HS-27A (cell line): ENCODE measurements at regions not wholly inside any gene's neighbourhood (a gene's known extent, or its start where the extent isn't known, plus 50 kb on each side); places are given as distances from the start of the nearest gene placed in this dataset.
"Not testable (repeated sequence)": the region's sequence is repeated elsewhere in the genome, so short reads cannot be mapped to it uniquely, and the experiment has no call there.

Source experiments
- DNase-seq: peaks from one replicate; pipeline ENCODE4 v3.0.0-alpha.2; 2012; ENCODE audit warnings: low read depth, missing footprints

DNA sequence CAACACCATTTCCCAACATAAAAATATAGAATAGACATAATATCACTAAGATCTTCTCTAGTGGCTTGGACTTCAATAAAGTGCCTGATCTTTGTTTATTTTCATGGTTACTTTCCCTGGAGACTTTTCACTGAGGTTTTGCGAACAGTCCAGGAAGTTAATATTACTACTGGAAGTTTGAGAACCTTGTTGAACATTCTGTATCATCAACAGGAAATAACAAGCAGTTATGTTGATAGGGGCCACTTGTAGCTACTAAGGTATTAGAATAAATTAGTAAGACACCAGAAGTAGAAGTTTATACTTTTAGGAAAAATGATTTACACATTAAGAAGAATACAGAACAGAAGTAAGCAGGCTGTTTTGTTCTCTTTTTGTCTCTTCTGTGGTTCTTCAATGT is 180.2 kb downstream of the TFAP2B start:
- DNase-seq = no peak

DNA sequence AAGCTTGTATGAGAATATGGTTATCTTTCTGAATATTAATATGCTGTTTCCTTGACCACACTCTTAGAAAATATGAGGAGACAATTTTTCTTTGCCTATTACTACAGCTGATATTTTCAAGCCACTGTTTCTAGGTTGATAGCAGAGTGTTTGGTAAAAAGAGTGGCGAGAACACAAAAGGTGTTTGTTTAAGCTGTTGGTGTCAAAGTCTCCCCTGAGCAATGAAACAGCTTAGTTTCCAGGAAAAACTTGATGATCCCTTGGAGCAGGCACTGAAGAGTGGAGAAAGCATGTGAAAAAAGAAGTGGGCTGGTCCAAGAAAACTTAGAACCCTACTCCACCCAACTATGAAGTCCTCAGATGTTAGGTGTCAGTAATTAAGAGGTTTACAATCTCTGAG is 182.7 kb downstream of the TFAP2B start:
- no peak for DNase-seq

DNA sequence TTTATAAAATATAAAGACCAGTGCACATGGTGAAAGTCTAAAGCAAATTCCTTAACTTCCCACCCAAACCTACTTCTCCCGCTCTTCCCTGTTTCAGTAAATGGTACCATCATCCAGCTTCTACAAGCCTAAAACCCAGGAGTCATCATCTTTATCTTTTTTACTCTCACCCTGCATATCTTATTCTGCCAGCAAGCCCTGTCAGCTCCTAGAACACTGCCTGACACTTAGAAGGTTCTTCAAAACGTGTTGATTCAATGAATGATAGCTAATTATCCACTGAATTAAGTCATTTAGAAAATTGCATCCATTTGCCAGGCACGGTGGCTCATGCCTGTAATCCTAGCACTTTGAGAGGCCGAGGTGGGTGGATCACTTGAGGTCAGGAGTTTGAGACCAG is 185.7 kb downstream of the TFAP2B start:
- no peak for DNase-seq

- DNase-seq = no peak
Measured at GRCh38 chr6:51005779-51006178, 187.1 kb downstream of the TFAP2B start.

DNA sequence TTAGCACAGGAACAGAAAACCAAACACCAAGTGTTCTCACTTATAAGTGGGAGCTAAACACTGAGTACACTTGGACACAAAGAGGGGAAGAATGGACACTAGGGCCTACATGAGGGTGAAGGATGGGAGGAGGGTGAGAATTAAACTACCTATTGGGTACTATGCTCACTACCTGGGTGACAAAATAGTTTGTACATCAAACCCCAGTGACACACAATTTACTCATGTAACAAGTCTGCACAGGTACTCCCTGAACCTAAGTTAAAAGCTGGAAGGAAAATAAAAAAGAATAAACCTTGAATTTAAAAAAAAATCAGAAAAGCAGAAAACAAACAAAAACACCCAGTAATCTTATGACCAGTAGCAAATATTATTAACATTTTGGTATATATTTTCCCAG is 188.6 kb downstream of the TFAP2B start:
- no peak for DNase-seq

- DNase-seq = not testable (repeated sequence)
Measured at GRCh38 chr6:51008693-51009092, 190.0 kb downstream of the TFAP2B start.

- no peak for DNase-seq
Measured at GRCh38 chr6:51013376-51013775, 194.7 kb downstream of the TFAP2B start.

GRCh38 chr6:51015394-51015793 is 196.7 kb downstream of the TFAP2B start:
- no peak for DNase-seq

- DNase-seq = no peak
Measured at GRCh38 chr6:51016489-51016888, 197.8 kb downstream of the TFAP2B start.

- DNase-seq = no peak
Measured at GRCh38 chr6:51019806-51020205, 201.1 kb downstream of the TFAP2B start.

DNA sequence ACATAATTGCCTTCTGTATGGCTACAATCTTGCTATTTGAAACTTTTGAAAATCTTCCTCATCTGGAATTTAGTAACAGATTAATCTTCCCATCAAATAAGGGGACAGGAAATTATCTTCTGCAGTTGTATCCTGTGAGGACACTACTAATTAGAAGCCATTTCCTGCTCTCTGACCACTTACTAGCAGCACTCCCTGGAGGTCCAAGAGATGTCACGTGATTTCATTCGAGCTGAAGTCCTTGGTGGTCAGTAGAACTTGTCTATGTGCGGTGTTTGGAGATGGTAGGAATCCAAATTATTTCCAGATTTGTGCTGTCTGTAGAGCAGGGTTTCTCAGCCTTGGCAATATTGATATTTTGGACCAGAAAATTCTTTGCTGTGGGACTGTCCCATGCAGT is 202.5 kb downstream of the TFAP2B start:
- no peak for DNase-seq

- no peak for DNase-seq
Measured at GRCh38 chr6:51024126-51024525, 205.5 kb downstream of the TFAP2B start.

DNA sequence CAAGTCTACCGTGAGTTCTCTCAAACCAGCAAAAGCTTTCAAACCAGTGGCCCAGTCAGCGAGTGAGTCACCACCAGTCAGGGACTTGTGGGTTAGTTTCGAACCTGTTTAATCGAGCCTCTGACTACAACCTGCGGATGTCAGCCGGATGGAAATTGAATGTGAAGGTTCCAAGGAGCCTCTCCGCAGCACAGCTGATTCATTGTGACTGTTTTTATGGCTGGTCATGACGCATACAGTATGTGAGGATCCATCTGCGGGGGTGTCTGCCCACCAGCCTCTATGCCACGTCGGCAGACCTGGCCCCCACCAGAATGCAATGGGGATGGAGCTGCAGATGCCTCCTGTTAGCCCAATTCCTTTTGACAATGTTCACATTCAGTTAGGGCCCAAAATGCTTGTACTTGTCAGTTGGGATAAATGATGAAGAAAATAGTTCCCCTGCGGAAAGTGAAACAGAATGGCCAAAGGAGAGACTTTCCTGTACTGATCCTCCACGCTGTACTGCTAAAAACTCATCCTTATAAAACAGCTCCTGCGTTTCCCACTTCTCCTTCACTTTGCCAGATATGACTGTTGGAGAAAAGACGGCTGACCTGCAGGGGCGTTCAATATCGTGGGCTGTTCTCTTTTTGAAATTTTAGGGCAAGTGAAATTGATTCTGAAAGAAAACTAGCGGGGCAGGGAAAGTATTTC is 206.6 kb downstream of the TFAP2B start:
- DNase-seq = peak; percentile 63

DNA sequence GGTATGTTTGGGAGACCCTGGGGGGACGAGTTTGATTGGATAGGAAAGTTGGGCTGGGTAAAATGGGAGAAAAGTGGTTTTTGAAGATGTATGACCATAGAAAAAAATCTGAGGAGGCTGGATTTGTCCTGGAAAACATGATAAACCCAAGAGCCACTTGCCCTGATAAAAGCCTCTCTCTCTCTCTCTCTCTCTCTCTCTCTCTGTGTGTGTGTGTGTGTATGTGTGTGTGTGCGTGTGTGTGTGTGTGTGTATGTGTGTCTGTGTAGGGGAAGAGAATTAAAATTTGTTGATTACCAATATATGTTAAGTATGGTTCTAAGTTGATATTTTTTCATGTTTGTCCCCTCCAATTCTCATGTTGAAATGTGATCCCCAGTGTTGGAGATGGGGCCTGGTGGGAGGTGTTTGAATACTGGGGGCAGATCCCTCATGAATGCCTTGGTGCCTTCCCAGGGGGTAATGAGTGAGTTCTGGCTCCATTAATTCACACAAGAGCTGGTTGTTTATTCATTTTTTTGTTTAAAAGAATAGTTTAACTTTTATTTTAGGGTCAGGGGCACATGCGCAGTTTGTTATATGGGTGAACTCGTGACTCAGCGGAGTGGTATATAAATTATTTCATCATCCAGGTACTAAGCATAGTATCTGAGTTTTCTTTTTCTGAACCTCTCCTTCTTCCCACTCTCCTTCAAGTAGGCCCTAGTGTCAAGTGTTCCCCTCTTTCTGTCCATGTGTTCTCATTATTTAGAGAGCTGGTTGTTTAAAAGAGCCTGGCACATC is 208.8 kb downstream of the TFAP2B start:
- peak; percentile 39 for DNase-seq

GRCh38 chr6:51028276-51028675 is 209.6 kb downstream of the TFAP2B start:
- DNase-seq = peak; percentile 62

- peak; percentile 69 for DNase-seq
Measured at GRCh38 chr6:51029561-51029960, 210.9 kb downstream of the TFAP2B start.

DNA sequence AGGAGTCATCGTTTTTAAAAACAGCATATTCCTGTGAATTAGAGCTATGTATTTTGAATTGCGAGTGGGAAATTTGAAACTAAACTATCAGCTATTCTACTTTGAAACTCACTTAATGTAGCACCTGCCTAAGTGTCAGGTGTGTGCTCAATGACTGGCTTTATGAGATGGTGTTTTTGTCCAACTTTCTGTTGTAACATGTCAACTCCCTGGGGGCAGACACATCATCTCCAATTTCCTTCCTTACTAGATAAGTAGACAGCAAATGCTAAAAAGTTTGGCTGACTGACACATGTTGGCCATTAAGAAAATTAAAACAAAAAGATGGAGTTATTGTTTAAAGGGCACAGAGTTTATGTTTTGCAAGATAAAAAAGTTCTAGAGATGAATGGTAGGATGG is 226.9 kb downstream of the TFAP2B start:
- DNase-seq = no peak

DNA sequence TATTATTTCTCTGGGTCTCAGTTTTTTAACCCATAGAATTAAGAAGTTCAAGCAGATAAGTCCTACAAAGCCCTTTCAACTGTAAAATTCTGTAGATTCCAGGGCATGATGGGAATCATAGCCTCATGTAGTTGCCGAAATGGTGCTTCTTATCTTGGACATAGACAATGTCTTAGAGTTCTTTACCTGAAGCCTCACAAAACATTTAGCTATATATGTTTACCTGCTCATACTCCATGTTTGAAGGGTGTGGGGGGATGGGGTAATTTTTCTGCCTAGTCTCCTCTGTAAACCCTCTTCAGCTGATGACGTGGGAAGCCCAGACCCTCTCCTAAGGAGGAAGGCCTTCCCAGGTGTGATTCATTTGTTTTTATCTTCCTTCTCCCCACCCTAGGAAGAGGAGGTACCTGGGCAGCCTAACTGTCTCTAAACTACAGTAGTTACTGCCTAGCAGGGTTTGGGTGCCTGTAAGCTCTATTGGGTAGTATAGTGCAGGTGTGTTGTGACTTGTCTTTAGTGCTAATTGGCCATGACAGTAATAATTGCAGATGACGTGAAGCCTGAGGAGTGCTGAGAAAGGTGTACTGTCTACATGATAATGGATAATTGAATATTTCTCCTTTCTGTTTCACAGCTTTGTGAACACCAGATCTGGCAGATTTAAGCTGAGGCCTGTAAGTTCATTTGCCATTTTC is 230.8 kb downstream of the TFAP2B start:
- no peak for DNase-seq

- DNase-seq = no peak
Measured at GRCh38 chr6:51049983-51050877, 231.6 kb downstream of the TFAP2B start.

GRCh38 chr6:51052716-51053115 is 234.0 kb downstream of the TFAP2B start:
- not testable (repeated sequence) for DNase-seq

GRCh38 chr6:51055316-51055715 is 236.6 kb downstream of the TFAP2B start:
- DNase-seq = not testable (repeated sequence)

DNA sequence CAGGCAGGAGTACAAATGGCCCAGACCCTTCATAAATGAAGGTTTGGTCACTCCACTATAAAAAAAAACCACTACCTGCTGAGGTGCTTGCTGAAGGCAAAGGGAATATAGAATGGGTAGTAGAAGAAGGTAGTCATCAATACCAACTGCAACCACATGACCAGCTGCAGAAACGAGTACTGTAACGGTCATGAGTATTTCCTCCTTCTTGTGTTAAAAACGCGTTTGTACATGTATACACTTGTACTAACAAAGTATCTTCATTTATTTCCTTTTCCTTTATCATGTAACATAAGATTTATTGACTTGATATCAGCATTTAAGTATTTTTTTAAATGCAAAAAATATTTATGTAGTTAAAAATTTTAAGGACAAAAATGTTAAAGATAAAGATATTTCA is 238.6 kb downstream of the TFAP2B start:
- DNase-seq = no peak
